GM18868 (cell line): ENCODE measurements at regions not wholly inside any gene's neighbourhood (a gene's known extent, or its start where the extent isn't known, plus 50 kb on each side); places are given as distances from the start of the nearest gene placed in this dataset.

Experiments
- ATAC-seq: cut with Tn5 transposase; IDR thresholded peaks from one replicate; pipeline ENCODE4 v1.9.1; 2021; ENCODE audit warnings: mild to moderate bottlenecking, moderate library complexity; ENCODE audit not compliant: unreplicated experiment

- ATAC-seq = no peak
Measured at GRCh38 chr12:20174528-20175175, 193.7 kb upstream of the PDE3A start.

GRCh38 chr12:20175704-20176388 is 192.5 kb upstream of the PDE3A start:
- no peak for ATAC-seq

- no peak for ATAC-seq
Measured at GRCh38 chr12:20181416-20182180, 186.7 kb upstream of the PDE3A start.

GRCh38 chr12:20183563-20183962 is 184.8 kb upstream of the PDE3A start:
- no peak for ATAC-seq

- ATAC-seq = no peak
Measured at GRCh38 chr12:20184514-20184913, 183.8 kb upstream of the PDE3A start.

GRCh38 chr12:20187456-20187855 is 180.9 kb upstream of the PDE3A start:
- ATAC-seq = no peak

GRCh38 chr12:20188930-20189653 is 179.2 kb upstream of the PDE3A start:
- no peak for ATAC-seq

- ATAC-seq = no peak
Measured at GRCh38 chr12:20189767-20190166, 178.6 kb upstream of the PDE3A start.

GRCh38 chr12:20194171-20194570 is 174.2 kb upstream of the PDE3A start:
- ATAC-seq = no peak

GRCh38 chr12:20196767-20197166 is 171.6 kb upstream of the PDE3A start:
- ATAC-seq = no peak

GRCh38 chr12:20197411-20197810 is 170.9 kb upstream of the PDE3A start:
- ATAC-seq = no peak

- no peak for ATAC-seq
Measured at GRCh38 chr12:20199780-20200179, 168.6 kb upstream of the PDE3A start.

- no peak for ATAC-seq
Measured at GRCh38 chr12:20201733-20202132, 166.6 kb upstream of the PDE3A start.

- ATAC-seq = no peak
Measured at GRCh38 chr12:20205854-20206253, 162.5 kb upstream of the PDE3A start.

GRCh38 chr12:20206410-20206809 is 161.9 kb upstream of the PDE3A start:
- no peak for ATAC-seq

- ATAC-seq = no peak
Measured at GRCh38 chr12:20210621-20211215, 157.6 kb upstream of the PDE3A start.

- no peak for ATAC-seq
Measured at GRCh38 chr12:20211541-20211940, 156.8 kb upstream of the PDE3A start.

- no peak for ATAC-seq
Measured at GRCh38 chr12:20211981-20212421, 156.3 kb upstream of the PDE3A start.

GRCh38 chr12:20212658-20213555 is 155.4 kb upstream of the PDE3A start:
- ATAC-seq = no peak
